HL-60 (cell line): ENCODE measurements at regions not wholly inside any gene's neighbourhood (a gene's known extent, or its start where the extent isn't known, plus 50 kb on each side); places are given as distances from the start of the nearest gene placed in this dataset.
"Not testable (repeated sequence)": the region's sequence is repeated elsewhere in the genome, so short reads cannot be mapped to it uniquely, and the experiment has no call there.

Experiments
- DNase-seq, 2 experiments: peaks; one replicate each; pipeline ENCODE4 v3.0.0-alpha.2; 2010 to 2020; ENCODE audit warnings: low read depth in 1 of 2, low spot score in 1 of 2
- H3K27ac ChIP-seq: fragments of 250-450 bp; sonication (Bioruptor Pico); replicated peaks from 2 replicates; pipeline ENCODE4 v1.5.1; 2020; ENCODE audit warnings: mild to moderate bottlenecking, moderate library complexity
- H3K27me3 ChIP-seq: fragments of 250-450 bp; sonication (Bioruptor Pico); 2 replicates; pipeline ENCODE4 v1.5.1; 2021; ENCODE audit warnings: mild to moderate bottlenecking, moderate library complexity; ENCODE audit not compliant: insufficient read depth, poor library complexity, severe bottlenecking
- H3K4me3 ChIP-seq: replicated peaks from 2 replicates; pipeline ENCODE4 v1.5.1; 2011; ENCODE audit warnings: mild to moderate bottlenecking, control low read depth, low read length; ENCODE audit not compliant: insufficient read depth
- GABPA ChIP-seq: IDR thresholded peaks from 2 replicates; pipeline ENCODE4 v1.6.1; 2012; ENCODE audit warnings: low read depth
- POLR2AphosphoS5 ChIP-seq: IDR thresholded peaks from 2 replicates; pipeline ENCODE4 v1.6.1; 2012; ENCODE audit warnings: low read depth
- REST ChIP-seq: IDR thresholded peaks from 2 replicates; pipeline ENCODE4 v1.6.1; 2012; ENCODE audit warnings: low read depth; ENCODE audit not compliant: insufficient replicate concordance
- SPI1 ChIP-seq: IDR thresholded peaks from 2 replicates; pipeline ENCODE4 v1.6.1; 2012; ENCODE audit warnings: low read depth, mild to moderate bottlenecking, borderline replicate concordance
- TF ChIP-seq, protein P1 (sequence below): IDR thresholded peaks from one replicate; pipeline ENCODE4 v1.5.1; 2011; ENCODE audit warnings: low read length, control low read depth, inconsistent platforms; ENCODE audit not compliant: insufficient read depth

GRCh38 chr4:135412213-135412612 is 1210.6 kb upstream of the PABPC4L start:
- H3K27me3 ChIP-seq: no peaks in the 10 kb centered on the region
- TF ChIP-seq SPI1: no peak
- TF ChIP-seq REST: no peak
- TF ChIP-seq POLR2AphosphoS5: no peak
- no peak for TF ChIP-seq GABPA
- TF ChIP-seq, protein P1, sequence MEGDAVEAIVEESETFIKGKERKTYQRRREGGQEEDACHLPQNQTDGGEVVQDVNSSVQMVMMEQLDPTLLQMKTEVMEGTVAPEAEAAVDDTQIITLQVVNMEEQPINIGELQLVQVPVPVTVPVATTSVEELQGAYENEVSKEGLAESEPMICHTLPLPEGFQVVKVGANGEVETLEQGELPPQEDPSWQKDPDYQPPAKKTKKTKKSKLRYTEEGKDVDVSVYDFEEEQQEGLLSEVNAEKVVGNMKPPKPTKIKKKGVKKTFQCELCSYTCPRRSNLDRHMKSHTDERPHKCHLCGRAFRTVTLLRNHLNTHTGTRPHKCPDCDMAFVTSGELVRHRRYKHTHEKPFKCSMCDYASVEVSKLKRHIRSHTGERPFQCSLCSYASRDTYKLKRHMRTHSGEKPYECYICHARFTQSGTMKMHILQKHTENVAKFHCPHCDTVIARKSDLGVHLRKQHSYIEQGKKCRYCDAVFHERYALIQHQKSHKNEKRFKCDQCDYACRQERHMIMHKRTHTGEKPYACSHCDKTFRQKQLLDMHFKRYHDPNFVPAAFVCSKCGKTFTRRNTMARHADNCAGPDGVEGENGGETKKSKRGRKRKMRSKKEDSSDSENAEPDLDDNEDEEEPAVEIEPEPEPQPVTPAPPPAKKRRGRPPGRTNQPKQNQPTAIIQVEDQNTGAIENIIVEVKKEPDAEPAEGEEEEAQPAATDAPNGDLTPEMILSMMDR: no peak
- DNase-seq: no peak
- no peak overlapping the region for H3K4me3 ChIP-seq
- H3K27ac ChIP-seq: no peak overlapping the region

- Histone ChIP-seq H3K4me3 (no peak overlapping the region), H3K27ac (no peak overlapping the region), H3K27me3 (no peaks in the 10 kb centered on the region)
- TF ChIP-seq, protein P1: no peak
- TF ChIP-seq REST: no peak
- TF ChIP-seq SPI1: no peak
- no peak for TF ChIP-seq GABPA
- no peak for TF ChIP-seq POLR2AphosphoS5
- no peak for DNase-seq
These were observed 1209.7 kb upstream of the PABPC4L start for GRCh38 chr4:135411251-135411650.

- DNase-seq, H3K4me3 ChIP-seq, H3K27me3 ChIP-seq, H3K27ac ChIP-seq: not testable (repeated sequence)
These were observed 1207.7 kb upstream of the PABPC4L start for GRCh38 chr4:135409261-135409660.

DNA sequence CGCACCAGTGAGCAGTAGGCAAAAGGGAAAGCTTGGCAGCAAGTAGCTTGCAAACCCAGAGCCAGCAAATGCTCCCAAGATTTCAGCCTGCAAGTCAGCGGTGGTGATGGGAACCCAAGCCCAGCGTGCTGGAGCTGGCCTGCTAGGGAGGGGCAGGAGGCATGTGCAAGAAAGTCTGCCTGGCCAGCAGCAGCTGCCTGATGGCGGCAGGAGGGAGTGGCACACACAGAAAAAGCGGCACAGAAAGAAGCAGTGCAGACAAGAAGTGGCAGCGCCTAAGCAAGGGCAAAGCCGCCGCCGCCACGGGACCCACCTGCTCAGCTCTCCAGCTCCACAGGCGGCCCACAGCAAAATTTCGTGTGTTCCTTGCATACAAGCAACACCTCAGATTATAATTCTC is 1206.5 kb upstream of the PABPC4L start:
- TF ChIP-seq REST (no peak), POLR2AphosphoS5 (no peak), SPI1 (no peak)
- TF ChIP-seq, protein P1: no peak

DNA sequence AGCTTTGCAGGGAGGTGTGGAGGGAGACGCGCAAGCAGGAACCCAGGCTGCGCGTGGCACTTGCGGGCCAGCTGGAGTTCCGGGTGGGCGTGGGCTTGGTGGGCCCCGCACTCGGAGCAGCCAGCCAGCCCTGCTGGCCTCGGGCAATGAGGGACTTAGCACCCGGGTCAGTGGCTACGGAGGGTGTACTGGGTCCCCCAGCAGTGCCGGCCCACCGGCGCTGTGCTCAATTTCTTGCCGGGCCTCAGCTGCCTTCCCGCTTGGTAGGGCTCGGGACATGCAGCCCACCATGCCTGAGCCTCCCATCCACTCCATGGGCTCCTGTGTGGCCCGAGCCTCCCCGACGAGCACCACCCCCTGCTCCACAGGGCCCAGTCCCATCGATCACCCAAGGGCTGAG is 1205.0 kb upstream of the PABPC4L start:
- not testable (repeated sequence) for H3K27ac ChIP-seq, H3K27me3 ChIP-seq, H3K4me3 ChIP-seq, DNase-seq

More for the DNA sequence above, 1206.5 kb upstream of the PABPC4L start:
- H3K27me3 ChIP-seq: no peaks in the 10 kb centered on the region
- no peak for DNase-seq
- H3K4me3 ChIP-seq: no peak overlapping the region
- H3K27ac ChIP-seq: no peak overlapping the region
